ENCODE measurements at regions not wholly inside any gene's neighbourhood (a gene's known extent, or its start where the extent isn't known, plus 50 kb on each side); places are given as distances from the start of the nearest gene placed in this dataset.

DNA sequence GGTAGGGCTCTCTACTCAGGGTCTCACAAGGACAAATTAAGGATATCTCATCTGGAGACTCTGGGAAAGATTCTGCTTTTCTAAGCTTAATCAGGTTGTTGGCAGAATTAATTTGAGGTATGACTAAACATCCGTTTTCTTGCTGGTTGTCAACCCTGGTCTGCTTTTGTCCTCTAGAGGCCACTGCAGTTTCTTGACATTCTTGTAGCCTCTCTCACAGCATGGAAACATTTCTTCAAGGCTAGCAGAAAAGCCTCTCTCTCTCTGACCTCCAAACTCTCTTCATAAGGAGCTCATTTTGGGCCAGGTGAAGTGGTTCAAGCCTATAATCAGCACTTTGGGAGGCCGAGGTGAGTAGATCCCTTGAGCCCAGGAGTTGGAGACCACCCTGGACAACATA, 749.5 kb upstream of the PCDH7 start:
- Mint-ChIP-seq H3K27me3 (ENCODE audit: low read depth) (no peaks in the 10 kb centered on the region), H3K9me3 (no peaks in the 10 kb centered on the region), H3K4me3 (no peak overlapping the region), H3K27ac (no peak overlapping the region), H3K36me3 (no peaks in the 10 kb centered on the region), H3K4me1 (no peaks in the 10 kb centered on the region)
- no peak for DNase-seq (ENCODE audit: low spot score in 2 of 2, unreplicated experiment in 2 of 2)
- TF ChIP-seq CTCF (IDR thresholded peaks at IDR 0.05; ENCODE audit: unreplicated experiment): no peak

- Mint-ChIP-seq H3K36me3 (no peaks in the 10 kb centered on the region), H3K4me3 (no peak overlapping the region), H3K9me3 (no peaks in the 10 kb centered on the region), H3K27ac (no peak overlapping the region), H3K27me3 (ENCODE audit: low read depth) (no peaks in the 10 kb centered on the region), H3K4me1 (no peaks in the 10 kb centered on the region)
- TF ChIP-seq CTCF (IDR thresholded peaks at IDR 0.05; ENCODE audit: unreplicated experiment): no peak
- DNase-seq (ENCODE audit: low spot score in 2 of 2, unreplicated experiment in 2 of 2): no peak
These were observed 748.0 kb upstream of the PCDH7 start for GRCh38 chr4:29972121-29972520.

DNA sequence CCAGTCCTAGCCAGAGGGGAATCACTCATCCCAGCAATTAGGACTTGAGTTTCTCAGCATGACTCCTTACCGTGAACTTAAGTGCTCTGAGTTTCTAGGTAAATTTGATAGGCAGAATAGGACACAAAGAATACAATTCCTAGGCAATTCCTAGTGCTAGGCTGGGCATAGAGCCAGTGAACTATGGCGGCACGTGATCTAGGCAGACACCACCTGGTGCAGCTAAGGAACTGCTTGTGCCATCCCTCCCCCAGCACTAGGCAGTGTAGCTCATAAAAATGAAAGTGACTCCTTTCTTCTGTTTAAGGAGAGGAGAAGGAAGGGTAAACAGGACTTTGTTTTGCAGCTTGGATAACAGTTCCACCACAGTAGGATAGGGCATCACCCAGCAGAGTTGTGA, 736.3 kb upstream of the PCDH7 start:
- Mint-ChIP-seq H3K27ac (no peak overlapping the region), H3K36me3 (no peaks in the 10 kb centered on the region), H3K27me3 (ENCODE audit: low read depth) (no peaks in the 10 kb centered on the region), H3K4me1 (no peaks in the 10 kb centered on the region), H3K4me3 (no peak overlapping the region), H3K9me3 (no peaks in the 10 kb centered on the region)
- TF ChIP-seq CTCF (IDR thresholded peaks at IDR 0.05; ENCODE audit: unreplicated experiment): no peak
- no peak for DNase-seq (ENCODE audit: low spot score in 2 of 2, unreplicated experiment in 2 of 2)

DNA sequence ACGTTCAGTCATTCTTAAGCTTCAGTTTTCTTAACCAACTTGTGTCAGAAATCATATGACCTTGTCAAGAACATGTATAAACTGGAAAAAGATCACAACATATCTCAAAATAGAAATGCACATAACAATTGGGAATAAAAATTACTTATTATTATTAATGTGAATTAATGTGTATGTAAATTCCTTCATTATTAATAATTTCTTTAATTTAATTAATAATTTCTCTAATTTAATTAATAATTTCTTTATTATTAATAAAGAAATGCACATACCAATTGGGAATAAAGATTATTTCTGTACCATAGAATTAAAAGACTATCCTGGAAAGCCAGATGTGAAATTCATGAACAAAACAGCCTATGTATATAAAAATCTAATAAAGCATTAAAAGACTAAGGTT, 718.5 kb upstream of the PCDH7 start:
- Mint-ChIP-seq H3K4me3 (no peak overlapping the region), H3K4me1 (no peaks in the 10 kb centered on the region), H3K36me3 (no peaks in the 10 kb centered on the region), H3K9me3 (peaks cover 10% of the 10 kb centered on the region), H3K27ac (no peak overlapping the region), H3K27me3 (ENCODE audit: low read depth) (no peaks in the 10 kb centered on the region)
- DNase-seq (ENCODE audit: low spot score in 2 of 2, unreplicated experiment in 2 of 2): no peak
- no peak for TF ChIP-seq CTCF (IDR thresholded peaks at IDR 0.05; ENCODE audit: unreplicated experiment)

GRCh38 chr4:30002341-30002740, 717.8 kb upstream of the PCDH7 start:
- Mint-ChIP-seq H3K4me1 (no peaks in the 10 kb centered on the region), H3K36me3 (no peaks in the 10 kb centered on the region), H3K9me3 (peaks cover 10% of the 10 kb centered on the region), H3K4me3 (no peak overlapping the region), H3K27me3 (ENCODE audit: low read depth) (no peaks in the 10 kb centered on the region), H3K27ac (no peak overlapping the region)
- DNase-seq (ENCODE audit: low spot score in 2 of 2, unreplicated experiment in 2 of 2): no peak
- no peak for TF ChIP-seq CTCF (IDR thresholded peaks at IDR 0.05; ENCODE audit: unreplicated experiment)

DNA sequence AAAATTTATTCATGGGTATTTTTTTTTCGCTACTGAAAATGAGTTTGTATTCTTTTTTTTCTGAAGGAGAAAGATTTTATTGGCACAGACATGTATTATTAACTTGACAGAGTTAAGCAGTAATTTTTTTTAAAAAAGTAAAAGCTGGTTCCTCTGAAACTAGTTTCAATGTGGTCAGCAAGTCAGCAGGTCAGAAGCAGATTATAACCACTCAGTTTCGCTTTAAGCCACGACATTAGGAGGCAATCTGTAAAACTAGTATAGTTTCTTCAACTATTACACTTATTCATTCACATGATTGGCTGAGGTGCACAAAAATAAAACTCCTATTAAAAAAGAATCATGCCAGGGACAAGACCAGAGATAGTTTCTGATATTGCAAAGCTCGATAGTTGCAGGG, 714.2 kb upstream of the PCDH7 start:
- peaks cover 19% of the 10 kb centered on the region for H3K9me3 Mint-ChIP-seq
- H3K27me3 Mint-ChIP-seq (ENCODE audit: low read depth): no peaks in the 10 kb centered on the region
- TF ChIP-seq CTCF (IDR thresholded peaks at IDR 0.05; ENCODE audit: unreplicated experiment): no peak
- no peak overlapping the region for H3K27ac Mint-ChIP-seq
- no peaks in the 10 kb centered on the region for H3K36me3 Mint-ChIP-seq
- no peak overlapping the region for H3K4me3 Mint-ChIP-seq
- no peak for DNase-seq (ENCODE audit: low spot score in 2 of 2, unreplicated experiment in 2 of 2)
- no peaks in the 10 kb centered on the region for H3K4me1 Mint-ChIP-seq

All from mesothelial cell of epicardium (in vitro differentiated cells).